HG02763 (cell line): ENCODE measurements at regions not wholly inside any gene's neighbourhood (a gene's known extent, or its start where the extent isn't known, plus 50 kb on each side); places are given as distances from the start of the nearest gene placed in this dataset.
"Not testable (repeated sequence)": the region's sequence is repeated elsewhere in the genome, so short reads cannot be mapped to it uniquely, and the experiment has no call there.

Experiments used
- ATAC-seq: cut with Tn5 transposase; IDR thresholded peaks from one replicate; pipeline ENCODE4 v1.9.1; 2021; ENCODE audit warnings: mild to moderate bottlenecking, moderate library complexity; ENCODE audit not compliant: unreplicated experiment

DNA sequence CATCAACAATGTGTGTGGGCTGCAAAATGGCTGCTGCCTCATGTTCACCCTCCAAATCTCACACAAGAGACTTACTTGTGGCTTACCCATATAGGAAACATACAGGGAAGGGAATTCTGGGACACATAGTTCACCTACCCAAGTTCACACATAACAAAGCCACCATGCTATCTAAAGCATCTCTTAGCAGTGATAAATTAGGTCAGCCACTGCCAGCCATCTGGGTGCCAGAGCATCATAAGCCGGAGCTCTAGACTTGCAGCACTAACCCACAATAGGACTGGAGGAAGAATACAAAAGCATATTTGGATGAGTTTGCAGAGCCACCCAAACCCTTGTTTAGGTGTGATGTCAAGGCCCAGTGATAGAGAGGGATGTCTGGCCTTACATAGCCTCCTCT, 321.7 kb downstream of the SEC16B start:
- ATAC-seq = no peak

DNA sequence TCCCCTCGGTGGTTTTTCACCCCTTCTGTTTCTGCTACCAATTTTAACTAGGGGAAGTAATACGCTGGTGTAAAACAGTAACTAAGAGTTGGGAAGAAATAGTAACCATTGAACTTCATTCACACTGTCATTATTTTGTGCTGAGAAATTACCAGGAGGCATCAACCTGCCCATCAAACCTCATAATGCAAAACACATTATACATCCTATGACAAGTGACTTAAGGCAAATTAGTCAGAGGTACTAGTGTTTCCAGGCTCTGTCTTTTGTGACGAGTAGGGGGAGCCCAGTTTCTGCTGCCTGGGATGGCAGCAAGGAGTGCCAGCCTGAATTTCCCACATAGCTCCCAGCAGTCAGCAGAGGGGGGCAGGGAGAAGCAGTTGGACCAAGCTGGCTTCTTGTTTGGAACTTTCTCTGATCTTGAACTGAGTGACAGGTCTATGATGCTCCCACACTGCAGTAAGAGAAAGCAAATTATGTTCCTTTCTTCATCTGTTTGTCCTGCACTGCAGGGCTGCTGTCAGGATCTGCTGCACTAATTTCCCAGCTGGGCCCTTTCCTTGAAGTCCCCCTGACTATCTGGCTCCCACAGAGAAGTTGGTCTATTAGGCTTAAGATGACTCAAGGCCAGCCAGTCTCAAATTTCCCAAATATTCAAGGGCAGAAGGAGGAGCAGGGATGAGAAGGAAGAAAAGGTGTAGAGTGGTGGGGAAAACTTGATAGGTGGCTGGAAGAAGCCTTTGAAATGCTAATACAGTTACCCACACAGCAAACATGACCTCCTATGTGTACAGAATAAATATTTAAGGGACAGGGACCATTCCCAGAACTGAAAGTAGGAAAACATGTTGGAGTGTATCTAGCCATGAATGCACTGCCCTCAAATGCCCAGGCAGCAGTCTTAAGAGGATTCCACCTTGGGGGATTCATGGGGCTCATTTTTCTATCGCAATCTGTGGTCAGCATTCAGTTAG, 322.8 kb downstream of the SEC16B start:
- no peak for ATAC-seq

DNA sequence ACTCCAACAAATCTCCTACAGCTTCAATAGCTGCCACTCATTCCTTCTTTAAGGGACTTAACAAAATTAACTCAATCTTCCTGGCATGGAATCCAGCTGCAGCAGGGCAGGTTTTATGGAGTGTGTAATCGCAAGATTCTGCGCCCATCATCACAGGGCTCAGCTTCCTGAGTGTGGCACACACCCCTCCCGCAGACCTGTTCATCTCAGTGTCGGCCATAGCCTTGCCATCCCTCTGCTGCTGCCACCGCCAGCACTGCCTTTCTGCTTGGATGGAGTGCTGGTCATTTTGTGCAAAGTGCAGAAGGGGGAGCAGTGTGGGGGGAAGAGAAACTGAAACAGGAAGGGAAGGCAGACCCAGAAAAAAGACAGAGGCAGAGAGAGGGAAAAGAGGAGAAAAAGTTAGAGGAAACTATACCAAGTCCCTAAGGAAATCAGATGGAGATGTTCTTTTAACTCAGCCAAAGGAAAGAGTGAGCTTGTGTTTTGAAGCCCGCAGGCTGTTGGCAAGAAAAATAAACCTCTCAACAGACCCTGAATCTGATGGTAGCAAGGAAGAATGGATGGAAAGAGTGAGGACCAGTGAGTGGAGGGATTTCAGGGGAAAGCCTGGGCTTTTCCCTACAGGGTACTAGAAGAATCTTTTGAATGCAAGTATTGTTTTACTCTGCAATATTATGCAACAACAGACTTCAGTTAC, 324.2 kb downstream of the SEC16B start:
- ATAC-seq = no peak

DNA sequence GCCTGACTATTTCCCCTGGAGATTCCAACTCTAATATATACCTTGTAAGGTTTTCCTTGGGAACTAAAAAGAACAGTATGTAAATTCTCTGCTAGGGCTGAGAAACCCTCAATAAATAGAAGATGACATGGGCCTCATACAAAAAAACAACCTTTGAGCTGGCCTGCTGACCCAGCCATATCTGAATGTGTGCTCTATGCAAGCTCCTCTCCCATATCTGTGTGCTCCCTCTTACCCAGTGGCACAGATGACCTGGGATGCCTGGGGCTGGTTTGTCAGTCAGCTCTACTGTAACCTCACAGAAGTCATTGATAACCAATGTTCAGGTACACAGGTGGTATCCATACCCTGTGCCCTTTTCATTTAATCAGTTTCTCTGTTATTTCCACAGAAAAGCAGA, 329.2 kb downstream of the SEC16B start:
- no peak for ATAC-seq

DNA sequence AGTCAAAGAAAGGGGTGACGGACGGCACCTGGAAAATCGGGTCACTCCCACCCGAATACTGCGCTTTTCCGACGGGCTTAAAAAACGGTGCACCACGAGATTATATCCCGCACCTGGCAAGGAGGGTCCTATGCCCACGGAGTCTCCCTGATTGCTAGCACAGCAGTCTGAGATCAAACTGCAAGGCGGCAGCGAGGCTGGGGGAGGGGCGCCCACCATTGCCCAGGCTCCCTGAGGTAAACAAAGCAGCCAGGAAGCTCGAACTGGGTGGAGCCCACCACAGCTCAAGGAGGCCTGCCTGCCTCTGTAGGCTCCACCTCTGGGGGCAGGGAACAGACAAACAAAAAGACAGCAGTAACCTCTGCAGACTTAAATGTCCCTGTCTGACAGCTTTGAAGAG, 335.7 kb downstream of the SEC16B start:
- not testable (repeated sequence) for ATAC-seq

DNA sequence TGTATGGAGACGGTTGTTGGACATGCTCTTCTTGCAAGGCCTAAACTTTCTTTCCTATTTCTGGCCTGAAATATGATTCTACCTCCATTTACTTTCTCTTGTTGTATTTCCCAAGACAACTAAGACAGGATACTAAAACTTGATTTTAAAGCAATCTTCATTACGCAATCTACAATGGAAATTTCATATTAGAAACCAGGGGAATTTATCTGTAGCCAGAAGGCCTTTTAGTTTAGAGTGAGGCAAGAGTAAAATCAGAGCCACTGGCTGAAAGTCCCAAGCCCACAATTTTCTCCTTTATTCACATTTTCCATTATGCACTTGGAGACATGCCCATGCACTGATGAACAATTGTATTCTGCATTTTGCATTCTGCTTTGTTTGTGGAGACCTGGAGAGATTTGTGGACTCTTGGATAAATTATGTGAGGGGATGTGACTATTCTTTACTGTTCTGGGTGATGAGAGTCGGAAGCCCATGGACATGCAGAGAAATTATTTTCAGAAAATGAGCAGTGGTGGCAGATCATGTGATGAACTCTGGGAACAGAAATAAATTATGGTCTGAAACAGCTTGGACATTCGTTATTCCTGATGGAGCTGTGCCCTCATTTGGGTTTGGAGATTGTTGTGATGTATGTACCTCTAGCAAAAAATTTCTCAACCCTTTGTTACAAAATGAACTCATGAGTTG, 336.8 kb downstream of the SEC16B start:
- no peak for ATAC-seq

DNA sequence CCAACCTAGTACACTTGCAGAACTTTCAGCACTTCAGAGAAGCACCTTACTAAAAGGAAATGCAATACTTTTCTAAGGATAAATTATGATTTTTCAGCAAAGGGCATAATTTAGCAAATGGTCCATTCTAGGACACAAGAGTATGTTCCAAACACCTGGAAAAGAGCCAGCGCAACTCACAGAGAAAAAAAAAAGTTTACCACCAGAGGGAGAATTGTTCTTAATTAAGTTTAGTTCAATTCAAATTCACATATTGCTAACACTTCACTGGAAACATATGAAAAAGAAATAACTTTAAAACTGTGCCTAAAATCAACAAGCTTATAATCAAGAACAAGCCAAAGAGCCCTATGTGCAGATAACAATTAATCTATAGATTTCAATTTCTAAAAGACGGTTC, 338.1 kb downstream of the SEC16B start:
- ATAC-seq = no peak

DNA sequence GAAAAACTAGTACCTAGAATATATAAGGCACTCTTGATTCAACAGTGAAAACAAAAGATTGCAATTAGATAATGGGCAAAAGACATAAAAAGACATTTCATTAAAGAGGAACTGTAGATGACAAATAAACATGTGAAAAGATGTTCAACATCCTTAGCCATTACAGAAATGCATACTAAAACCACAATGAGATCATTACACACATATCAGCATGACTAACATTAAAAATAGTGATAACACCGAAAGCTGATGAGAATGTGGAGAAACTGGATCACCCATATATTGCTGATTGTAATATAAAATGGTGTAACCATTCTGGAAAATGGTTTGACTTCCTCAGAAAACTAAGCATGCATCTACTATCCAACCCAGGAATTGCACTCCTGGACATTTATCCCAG, 340.3 kb downstream of the SEC16B start:
- no peak for ATAC-seq

DNA sequence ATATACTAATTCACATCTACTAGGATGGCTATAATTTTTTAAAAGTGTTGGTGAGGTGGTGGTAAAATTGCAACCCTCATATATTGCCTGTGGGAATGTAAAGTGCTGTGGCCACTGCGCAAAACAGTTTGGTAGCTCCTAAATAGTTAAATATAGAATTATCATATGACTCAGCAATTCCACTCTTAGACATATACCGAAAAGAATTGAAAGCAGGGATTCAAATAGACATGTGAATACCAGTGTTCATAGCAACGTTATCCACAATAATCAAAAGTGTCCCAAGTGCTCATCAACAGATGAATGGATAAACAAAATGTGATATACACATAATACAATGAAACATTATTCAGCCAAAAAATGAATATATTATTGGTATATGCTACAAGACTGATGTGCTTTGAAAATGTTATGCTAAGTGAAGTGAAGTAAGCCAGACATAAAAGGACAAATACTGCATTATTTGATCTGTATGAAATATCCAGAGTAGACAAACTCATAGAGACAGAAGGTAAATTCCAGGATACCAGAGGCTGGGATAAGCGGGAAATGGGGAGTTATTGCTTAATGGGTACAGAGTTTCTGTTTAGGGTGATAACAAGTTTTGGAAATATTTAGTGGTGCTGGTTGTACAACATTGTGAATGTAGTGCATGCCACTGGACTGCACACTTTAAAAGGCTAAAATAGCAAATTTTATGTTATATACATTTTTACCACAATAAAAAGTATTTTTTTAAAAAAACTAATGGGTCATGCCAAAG, 342.5 kb downstream of the SEC16B start:
- ATAC-seq = no peak

DNA sequence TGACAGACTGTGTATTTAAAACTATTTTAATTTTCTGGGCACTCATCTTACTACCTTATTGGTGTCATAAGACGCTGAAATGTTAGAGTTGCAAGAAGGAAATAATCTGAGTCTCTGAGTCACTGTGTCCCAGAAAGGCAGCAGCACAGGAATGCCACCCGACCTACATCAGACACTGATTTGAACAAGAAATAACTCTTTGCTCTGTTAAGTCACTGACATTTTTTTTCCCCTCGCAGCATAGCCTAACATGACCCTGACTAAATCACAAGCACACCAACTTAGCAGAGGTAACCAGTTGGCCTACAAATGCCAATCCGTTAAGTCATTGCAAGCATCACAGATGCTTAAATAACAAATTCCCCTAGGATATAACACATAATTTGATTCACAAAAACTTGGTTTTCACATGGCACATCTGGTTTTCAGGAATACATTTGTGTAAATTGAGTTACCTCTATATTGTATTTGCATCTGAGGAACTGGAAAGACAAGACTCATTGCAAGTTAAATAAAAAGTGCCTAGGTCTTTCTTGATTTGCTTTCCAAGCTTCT, 349.1 kb downstream of the SEC16B start:
- no peak for ATAC-seq

DNA sequence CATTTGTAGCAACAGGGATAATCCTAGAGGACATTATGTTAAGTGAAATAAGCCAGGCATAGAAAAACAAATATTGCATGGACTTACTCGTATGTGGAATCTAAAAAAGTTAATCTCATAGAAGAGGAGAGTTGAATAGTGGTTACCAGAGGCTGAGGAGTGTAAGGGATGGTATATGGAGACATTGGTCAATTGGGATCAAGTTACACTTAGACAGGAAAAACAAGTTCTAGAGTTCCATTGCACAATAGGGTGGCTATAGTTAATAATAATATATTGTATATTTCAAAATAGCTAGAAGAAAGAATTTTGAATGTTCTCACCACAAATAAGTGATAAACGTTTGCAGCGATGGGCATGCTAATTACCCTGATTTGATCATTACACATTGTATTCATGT, 354.6 kb downstream of the SEC16B start:
- ATAC-seq = no peak

DNA sequence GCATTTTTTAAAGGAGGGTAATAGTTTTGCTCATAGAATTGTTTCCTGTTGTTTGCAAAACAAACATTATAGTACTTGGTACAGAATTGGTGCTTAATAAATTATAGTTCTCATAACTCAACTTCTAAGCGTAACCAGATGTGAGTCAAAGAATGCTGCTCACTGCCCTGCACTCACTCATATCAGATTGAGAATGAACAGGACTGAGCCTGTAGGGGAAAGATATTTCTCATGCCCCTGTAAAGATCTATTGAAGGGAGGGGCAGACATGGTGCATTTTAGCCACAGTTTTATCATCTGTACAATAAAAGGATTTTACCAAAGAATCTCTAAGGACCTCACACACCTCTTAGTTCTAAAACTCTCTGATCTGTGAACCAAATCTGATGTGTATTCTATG, 358.5 kb downstream of the SEC16B start:
- ATAC-seq = no peak

DNA sequence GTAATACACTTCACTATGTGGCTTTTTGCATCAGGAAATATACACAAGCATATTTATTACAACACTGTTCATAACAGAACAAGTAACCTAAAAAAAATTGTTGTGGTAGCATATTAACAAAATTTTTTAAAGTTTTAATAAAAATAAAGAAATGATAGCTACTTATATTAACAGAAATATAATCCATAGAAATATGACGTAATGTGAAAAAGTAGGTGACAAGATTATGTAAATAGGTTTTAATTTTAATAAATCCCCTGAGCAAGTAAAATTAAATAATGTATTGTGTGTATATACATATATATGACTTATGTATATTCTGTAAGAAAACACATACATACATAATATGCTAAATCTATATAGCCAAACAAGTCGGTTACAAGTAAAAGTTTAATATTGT, 359.9 kb downstream of the SEC16B start:
- ATAC-seq = no peak

DNA sequence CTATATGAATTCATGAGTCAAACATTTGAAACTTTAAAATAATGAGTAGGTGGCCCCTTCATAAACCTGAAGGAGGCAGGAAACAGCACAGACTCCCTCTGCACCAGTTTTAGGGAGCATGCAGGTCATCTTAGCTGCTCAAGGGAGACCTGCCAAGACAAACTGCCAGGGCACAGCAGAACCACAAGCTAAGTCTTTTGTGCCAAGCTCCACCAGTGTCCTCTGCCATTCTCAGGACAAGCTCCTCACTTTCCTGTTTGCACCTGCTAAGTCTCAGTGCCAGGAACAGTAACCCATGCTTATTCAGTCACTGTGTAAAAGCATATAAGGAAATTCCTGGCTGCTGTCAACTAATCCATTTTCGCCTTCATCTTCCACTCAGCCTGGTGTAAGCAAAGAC, 368.9 kb downstream of the SEC16B start:
- no peak for ATAC-seq

DNA sequence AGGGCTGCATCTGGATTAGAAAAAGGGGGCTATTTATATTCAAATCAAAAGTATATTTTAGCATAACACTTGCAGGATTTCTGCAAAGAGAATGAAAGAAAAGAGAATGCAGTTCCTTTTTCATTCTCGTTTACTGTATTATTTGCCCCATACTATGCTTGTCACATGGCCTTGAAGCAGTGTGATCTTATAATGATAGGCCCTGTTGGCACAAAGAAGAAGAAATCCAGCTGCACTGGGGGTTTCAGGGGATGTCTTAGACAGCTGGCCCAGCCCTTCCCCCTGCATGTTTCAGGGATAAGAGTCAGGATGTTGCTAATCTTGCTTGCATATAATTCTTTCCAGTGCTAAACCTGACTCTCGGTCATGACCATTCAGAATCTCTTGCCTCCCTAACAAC, 369.5 kb downstream of the SEC16B start:
- ATAC-seq = no peak

DNA sequence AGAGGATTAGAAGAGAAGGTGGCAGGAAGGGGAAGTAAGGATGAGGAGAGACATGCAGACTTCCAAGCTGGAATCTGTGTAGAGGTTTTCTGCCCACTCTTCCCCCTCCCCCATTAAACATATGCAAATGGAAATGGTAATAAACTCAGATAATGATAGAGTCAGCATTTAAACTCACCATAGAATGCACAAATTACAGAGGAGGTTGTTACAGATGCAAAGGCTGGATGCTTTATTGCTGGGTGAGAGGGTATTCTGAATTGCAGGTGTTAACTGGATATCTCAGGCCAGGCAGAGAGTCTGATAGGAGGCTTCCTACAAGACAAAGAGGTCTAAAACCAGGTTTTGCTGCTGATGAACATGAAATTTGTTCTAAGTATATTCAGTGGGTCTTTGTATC, 372.5 kb downstream of the SEC16B start:
- no peak for ATAC-seq

DNA sequence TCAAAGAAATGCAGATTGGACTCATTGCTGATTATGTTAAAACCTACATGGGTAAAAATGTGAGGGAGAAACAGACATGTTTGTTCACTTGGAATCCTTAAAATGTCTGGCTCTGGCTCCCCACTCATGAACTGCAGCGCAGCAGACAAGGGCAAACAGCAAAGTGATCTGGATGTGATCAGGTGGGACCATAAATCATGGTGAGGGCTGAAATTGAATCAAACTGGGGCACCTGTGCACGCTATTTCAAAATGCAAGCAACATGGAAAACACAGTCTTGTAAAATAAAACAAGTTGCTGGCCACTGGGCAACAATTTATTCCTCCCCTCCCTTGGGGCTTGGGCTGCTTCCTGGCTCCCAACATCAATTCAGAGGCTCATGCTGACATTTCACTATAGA, 373.4 kb downstream of the SEC16B start:
- ATAC-seq = no peak

DNA sequence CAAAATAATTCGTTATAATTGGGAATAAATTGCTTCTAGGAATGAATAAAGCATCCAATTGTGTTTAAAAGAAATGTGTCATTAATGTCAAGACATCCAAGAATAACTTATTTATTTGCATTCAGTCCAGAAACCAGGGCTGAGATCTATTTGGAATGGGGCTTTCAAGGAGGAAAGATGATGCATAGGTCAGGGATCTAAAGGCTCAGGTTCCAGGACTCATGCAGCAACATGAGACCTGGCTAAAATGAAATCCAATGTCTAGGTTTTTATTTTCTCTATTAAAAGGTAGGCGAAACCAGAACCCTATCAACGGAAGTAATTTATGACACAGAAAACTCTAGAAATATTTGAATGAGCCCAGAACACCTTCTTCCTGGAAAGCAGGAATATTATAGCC, 376.8 kb downstream of the SEC16B start:
- ATAC-seq = no peak

DNA sequence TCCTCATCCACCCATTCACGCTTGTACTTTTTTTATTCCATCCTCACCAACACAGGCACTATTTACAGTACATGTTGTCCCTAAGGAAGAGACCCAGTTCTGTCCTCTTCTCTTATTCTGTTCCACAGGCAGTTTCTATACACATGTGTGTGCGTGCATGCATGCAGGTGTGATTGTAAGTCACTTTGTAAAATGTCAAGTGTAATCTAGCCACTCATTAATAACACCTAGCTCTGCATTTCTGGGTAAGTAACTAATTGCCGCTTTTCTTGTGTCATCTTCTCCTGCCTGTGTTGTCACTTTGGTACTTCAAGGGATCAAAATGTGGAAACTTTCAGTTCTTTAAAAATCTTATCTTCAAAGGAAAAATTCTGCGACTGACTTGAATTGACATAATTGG, 377.2 kb downstream of the SEC16B start:
- no peak for ATAC-seq

DNA sequence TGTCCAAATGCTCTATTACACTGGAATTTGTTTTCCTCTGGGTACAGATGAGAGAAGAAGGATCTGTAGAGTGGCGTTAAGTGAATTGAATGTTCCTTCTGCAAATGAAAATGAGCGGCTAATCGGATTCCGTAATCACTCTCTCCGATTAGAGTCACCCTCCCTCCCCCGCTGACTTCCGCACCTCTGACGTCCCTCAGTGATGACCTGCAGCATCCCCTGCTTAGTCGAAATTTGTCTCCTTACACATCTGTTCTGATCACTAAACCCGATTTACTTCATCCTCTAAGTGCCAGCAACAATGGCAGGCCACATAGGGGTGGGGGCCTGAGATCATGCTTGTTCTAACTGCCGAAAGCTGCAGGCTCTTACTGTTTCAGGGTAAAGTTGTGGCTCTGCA, 378.7 kb downstream of the SEC16B start:
- no peak for ATAC-seq

DNA sequence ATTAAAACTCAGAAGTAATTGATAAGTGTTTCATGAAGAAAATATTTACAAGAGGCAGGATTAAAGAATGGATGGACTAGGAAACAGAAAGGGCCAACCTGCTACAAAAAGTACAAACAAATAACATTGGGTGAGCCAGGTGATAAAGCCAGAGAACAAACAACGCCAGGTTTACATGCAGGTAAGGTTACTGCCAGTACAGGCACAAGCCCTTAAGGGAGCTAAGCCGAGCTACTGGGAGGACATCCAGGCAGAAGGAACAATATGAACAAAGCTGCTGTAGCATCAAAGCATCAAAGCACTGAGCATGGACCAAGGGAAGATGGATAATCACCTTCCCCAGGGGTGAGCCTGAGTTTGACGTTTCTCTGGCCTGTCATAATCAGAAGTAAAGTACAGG, 380.7 kb downstream of the SEC16B start:
- no peak for ATAC-seq
